Mammary epithelial cell (primary cell): ENCODE measurements at regions not wholly inside any gene's neighbourhood (a gene's known extent, or its start where the extent isn't known, plus 50 kb on each side); places are given as distances from the start of the nearest gene placed in this dataset.

Source experiments
- CTCF ChIP-seq, 2 donors: IDR thresholded peaks in 1 of 2; conservative IDR thresholded peaks in 1 of 2; 2 replicates each; pipeline ENCODE4 v1.5.1; 2011 to 2012; ENCODE audit warnings: inconsistent platforms in 2 of 2, low read length in 2 of 2, mild to moderate bottlenecking in 2 of 2, control low read depth in 1 of 2, low read depth in 1 of 2; ENCODE audit not compliant: insufficient read depth in 1 of 2; ENCODE audit errors: extremely low read depth in 1 of 2
- EZH2 ChIP-seq: IDR thresholded peaks from 2 replicates; pipeline ENCODE4 v1.6.1; 2012; ENCODE audit warnings: low read length, inconsistent platforms, borderline replicate concordance

GRCh38 chr3:181212271-181212670 is 222.7 kb upstream of the DNAJC19 start:
- TF ChIP-seq CTCF (conservative IDR thresholded peaks at IDR 0.05 in 1 of 2, IDR thresholded peaks at IDR 0.05 in 1 of 2; ENCODE audit: extremely low read depth in 1 of 2, insufficient read depth in 1 of 2, low read depth in 1 of 2, low read length in 2 of 2) (no peak), EZH2 (no peak)
